IPS-20b (cell line): ENCODE measurements at regions not wholly inside any gene's neighbourhood (a gene's known extent, or its start where the extent isn't known, plus 50 kb on each side); places are given as distances from the start of the nearest gene placed in this dataset.

Source experiments
- H3K27ac ChIP-seq: one replicate; pipeline ENCODE4 v1.5.1; 2013; ENCODE audit warnings: low read length
- H3K27me3 ChIP-seq: 2 replicates; pipeline ENCODE4 v1.6.1; 2013; ENCODE audit warnings: mild to moderate bottlenecking, low read length, inconsistent platforms; ENCODE audit not compliant: insufficient read depth
- H3K36me3 ChIP-seq: 2 replicates; pipeline ENCODE4 v1.6.1; 2013; ENCODE audit warnings: low read depth, mild to moderate bottlenecking, inconsistent platforms, low read length, moderate library complexity; ENCODE audit not compliant: insufficient read depth
- H3K4me1 ChIP-seq: 2 replicates; pipeline ENCODE4 v1.6.1; 2013; ENCODE audit warnings: mild to moderate bottlenecking, control low read depth, inconsistent platforms, low read length, moderate library complexity; ENCODE audit not compliant: insufficient read depth
- H3K4me3 ChIP-seq: 2 replicates; pipeline ENCODE4 v1.5.1; 2013; ENCODE audit warnings: mild to moderate bottlenecking, low read length, inconsistent platforms
- H3K9ac ChIP-seq: 2 replicates; pipeline ENCODE4 v1.6.1; 2013; ENCODE audit warnings: low read depth, mild to moderate bottlenecking, inconsistent platforms, low read length, moderate library complexity
- H3K9me3 ChIP-seq: 2 replicates; pipeline ENCODE4 v1.6.1; 2013; ENCODE audit warnings: mild to moderate bottlenecking, low read depth, low read length, inconsistent platforms; ENCODE audit not compliant: insufficient read depth

DNA sequence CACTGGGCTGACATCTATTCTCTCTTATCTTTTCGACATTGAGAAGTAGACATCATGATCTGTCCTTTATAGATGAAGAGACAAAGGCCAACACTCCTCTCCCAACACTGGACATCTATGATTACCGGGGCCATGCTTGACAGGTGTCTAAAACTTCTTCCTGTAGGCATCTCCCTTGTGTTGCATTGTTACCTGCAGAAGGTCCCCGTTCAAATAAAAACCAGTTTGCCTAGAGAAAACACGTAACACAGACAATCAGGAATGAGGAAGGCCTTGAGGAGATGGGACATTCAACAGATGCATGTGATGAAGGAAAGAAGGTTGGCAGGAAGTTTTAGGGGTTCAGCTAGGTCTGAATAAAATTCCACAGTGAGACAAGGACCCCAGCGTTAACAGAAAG, 70.8 kb upstream of the ST8SIA3 start:
- Histone ChIP-seq H3K4me3 (no peak overlapping the region), H3K27me3 (peaks cover 4% of the 10 kb centered on the region; the same call in 1 of the 2 replicates), H3K4me1 (peaks cover 7% of the 10 kb centered on the region; the same call in 1 of the 2 replicates), H3K27ac (no peak overlapping the region), H3K9ac (no peak overlapping the region), H3K36me3 (no peaks in the 10 kb centered on the region), H3K9me3 (no peaks in the 10 kb centered on the region)

DNA sequence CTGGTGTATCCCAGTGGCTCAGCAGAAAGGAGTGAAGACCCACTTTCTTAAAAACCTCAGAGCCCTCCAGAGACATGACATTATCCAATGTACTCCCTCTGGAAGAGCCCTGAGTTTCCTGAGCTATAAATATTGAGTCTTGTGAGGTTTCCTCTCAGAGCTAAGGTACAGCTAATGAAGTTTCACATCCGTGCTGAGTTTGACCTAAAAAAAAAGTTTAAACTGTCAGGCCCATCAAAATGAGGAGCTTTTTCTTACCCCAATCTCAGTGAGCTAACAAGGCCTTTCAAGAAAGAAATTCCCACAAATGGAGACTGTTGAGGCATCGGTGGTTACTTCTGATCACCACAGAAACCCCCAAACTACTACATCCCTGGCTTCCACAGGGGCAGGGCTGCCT, 65.4 kb upstream of the ST8SIA3 start:
- no peak overlapping the region for H3K4me3 ChIP-seq
- H3K36me3 ChIP-seq: no peaks in the 10 kb centered on the region
- no peak overlapping the region for H3K27ac ChIP-seq
- peaks cover 7% of the 10 kb centered on the region; the same call in 1 of the 2 replicates for H3K9me3 ChIP-seq
- H3K4me1 ChIP-seq: no peaks in the 10 kb centered on the region
- no peak overlapping the region for H3K9ac ChIP-seq
- H3K27me3 ChIP-seq: peaks cover 4% of the 10 kb centered on the region; the same call in 1 of the 2 replicates

DNA sequence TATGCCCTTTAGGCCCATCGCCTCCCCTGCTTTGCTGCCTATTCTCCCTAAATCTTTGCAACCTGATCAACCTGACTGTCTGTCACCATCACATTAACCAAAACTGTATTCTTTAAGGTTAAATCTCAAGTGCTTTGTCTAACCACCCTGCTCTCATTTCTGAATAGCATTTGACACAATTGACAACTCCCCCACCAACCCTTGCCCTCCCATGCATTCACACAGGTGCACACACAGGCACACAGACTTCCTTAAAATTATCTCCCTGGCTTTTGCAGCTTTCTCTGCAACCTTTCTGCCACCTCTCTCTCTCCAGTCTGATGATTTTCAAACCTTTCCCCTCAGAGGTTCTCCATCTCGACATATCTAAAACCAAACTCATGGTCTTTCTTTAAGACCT, 64.6 kb upstream of the ST8SIA3 start:
- no peaks in the 10 kb centered on the region for H3K4me1 ChIP-seq
- no peaks in the 10 kb centered on the region; the same call in 1 of the 2 replicates for H3K27me3 ChIP-seq
- no peak overlapping the region for H3K9ac ChIP-seq
- no peak overlapping the region for H3K27ac ChIP-seq
- H3K9me3 ChIP-seq: peaks cover 7% of the 10 kb centered on the region; the same call in 1 of the 2 replicates
- no peak overlapping the region for H3K4me3 ChIP-seq
- H3K36me3 ChIP-seq: no peaks in the 10 kb centered on the region

- Histone ChIP-seq H3K4me3 (no peak overlapping the region), H3K9ac (no peak overlapping the region), H3K27me3 (no peaks in the 10 kb centered on the region), H3K36me3 (no peaks in the 10 kb centered on the region), H3K27ac (no peak overlapping the region), H3K9me3 (peaks cover 3% of the 10 kb centered on the region; the same call in 1 of the 2 replicates), H3K4me1 (no peaks in the 10 kb centered on the region)
Measured at GRCh38 chr18:57294547-57294946, 57.8 kb upstream of the ST8SIA3 start.

DNA sequence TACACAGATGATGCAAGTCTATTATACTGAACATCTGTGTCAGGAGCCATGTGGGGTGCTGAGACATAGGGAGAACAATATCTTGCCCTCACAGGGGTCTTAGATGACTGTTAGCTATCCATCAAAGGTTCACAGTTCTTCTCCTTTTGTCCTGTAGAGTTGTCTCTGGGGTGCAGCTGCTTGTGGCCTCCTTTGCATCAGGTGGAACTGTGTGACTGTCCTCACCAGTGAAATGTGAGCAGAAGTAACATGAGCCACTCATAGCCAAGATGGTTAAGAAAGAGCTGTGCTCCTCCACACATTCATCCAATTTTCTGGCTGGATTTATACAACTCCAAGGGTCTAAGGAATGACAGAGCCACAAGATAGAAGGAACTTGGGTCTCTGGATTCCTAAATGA, 56.0 kb upstream of the ST8SIA3 start:
- H3K9me3 ChIP-seq: no peaks in the 10 kb centered on the region
- H3K9ac ChIP-seq: no peak overlapping the region
- no peaks in the 10 kb centered on the region for H3K4me1 ChIP-seq
- H3K4me3 ChIP-seq: no peak overlapping the region
- H3K36me3 ChIP-seq: no peaks in the 10 kb centered on the region
- no peaks in the 10 kb centered on the region for H3K27me3 ChIP-seq
- H3K27ac ChIP-seq: no peak overlapping the region

- H3K27me3 ChIP-seq: no peaks in the 10 kb centered on the region
- no peaks in the 10 kb centered on the region for H3K9me3 ChIP-seq
Measured at GRCh38 chr18:57297306-57297705, 55.1 kb upstream of the ST8SIA3 start.

GRCh38 chr18:57299931-57300330, 52.4 kb upstream of the ST8SIA3 start:
- Histone ChIP-seq H3K27ac (no peak overlapping the region), H3K4me3 (no peak overlapping the region), H3K4me1 (no peaks in the 10 kb centered on the region), H3K27me3 (no peaks in the 10 kb centered on the region), H3K36me3 (no peaks in the 10 kb centered on the region), H3K9ac (no peak overlapping the region), H3K9me3 (no peaks in the 10 kb centered on the region)

More at GRCh38 chr18:57297306-57297705, 55.1 kb upstream of the ST8SIA3 start:
- no peaks in the 10 kb centered on the region for H3K4me1 ChIP-seq
- no peak overlapping the region for H3K4me3 ChIP-seq
- H3K9ac ChIP-seq: no peak overlapping the region
- no peak overlapping the region for H3K27ac ChIP-seq
- no peaks in the 10 kb centered on the region for H3K36me3 ChIP-seq

DNA sequence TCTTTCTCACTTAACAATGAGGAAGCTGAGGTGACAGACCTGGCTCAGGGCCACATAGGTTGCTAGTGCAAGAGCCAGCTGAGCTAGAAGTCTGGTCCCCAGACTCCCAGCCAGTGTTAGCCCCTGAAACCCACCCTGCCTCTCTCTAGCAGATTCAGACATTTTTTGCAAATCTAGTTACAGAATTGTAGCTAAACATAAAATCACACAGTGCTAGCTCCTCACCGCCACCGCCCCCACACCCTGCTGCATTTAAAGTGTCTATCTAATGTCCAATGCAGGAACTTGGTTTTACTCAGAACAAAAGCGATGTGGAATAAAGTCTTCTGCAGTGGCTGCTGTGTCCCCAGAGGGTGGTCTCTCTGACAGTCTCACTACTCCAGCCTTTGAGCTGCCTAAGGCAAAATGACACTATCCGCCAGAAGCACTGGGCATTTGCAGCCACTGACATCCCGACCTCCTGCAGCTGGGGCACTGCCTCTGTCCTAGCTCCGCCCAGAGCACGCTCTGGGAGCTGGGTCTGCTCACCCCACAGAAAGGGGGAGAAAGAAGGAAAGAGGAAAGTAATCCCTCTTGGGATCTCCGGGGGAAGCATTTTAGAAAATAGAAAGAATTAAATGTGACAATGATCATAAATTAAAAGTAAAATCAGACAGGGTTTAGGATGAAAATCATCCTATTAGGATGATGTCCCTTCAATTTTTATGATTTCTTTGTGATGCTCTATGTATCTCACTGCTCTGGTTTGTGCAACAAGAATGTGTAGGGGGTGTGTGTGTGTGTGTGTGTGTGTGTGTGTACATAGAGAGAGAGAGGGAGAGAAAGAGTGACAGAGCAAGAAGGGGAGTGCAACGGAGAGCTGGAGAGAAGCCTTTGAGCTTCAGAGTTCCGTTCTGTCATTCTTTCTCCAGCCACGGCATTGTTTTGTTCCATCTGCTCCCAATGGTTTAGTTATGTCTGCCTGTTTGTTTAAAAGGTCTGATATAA, 50.5 kb upstream of the ST8SIA3 start:
- H3K9ac ChIP-seq: no peak overlapping the region
- no peaks in the 10 kb centered on the region for H3K9me3 ChIP-seq
- H3K27ac ChIP-seq: no peak overlapping the region
- no peaks in the 10 kb centered on the region for H3K27me3 ChIP-seq
- no peaks in the 10 kb centered on the region for H3K36me3 ChIP-seq
- H3K4me1 ChIP-seq: no peaks in the 10 kb centered on the region
- no peak overlapping the region for H3K4me3 ChIP-seq
